HG02610 (cell line): ENCODE measurements at regions not wholly inside any gene's neighbourhood (a gene's known extent, or its start where the extent isn't known, plus 50 kb on each side); places are given as distances from the start of the nearest gene placed in this dataset.

Experiments
- ATAC-seq: cut with Tn5 transposase; IDR thresholded peaks from one replicate; pipeline ENCODE4 v1.9.1; 2021; ENCODE audit warnings: mild to moderate bottlenecking, moderate library complexity; ENCODE audit not compliant: unreplicated experiment

DNA sequence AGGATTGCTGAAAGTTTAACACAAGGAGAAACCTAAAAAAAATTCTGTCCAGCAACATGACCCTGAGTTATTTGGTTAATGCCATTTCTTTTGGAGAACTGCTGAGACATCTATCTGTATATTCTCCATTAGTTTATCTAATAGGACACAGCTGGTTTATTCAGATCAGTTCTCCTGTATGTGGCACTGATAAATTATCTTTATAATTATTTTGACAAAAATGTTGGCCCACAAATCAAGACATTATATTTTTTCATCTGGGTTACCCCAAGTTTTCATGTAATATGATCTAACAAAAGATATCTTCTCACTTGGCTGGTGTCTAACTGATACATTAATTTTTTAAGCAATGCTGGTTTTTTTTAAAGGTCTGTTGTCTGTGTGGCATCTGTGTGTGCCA is 231.4 kb downstream of the KLF12 start:
- ATAC-seq: no peak

DNA sequence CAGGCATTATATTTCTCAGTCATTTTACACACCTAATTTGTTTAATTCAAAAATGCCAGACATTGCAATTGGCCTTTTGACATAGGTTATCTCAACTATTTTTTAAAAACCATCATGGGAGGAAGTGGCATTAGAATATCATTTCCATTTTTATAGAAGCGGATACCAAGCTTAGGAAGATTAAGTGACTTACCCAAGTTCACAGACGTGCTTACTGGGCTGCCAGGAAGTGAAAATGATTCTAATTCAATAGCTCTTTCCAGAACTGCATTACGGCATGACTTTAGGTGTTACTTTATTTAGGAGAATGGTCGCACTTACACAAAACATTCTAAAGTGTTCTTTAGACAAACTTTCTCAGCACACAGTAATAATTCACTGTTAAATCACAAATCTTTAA is 231.9 kb downstream of the KLF12 start:
- no peak for ATAC-seq

DNA sequence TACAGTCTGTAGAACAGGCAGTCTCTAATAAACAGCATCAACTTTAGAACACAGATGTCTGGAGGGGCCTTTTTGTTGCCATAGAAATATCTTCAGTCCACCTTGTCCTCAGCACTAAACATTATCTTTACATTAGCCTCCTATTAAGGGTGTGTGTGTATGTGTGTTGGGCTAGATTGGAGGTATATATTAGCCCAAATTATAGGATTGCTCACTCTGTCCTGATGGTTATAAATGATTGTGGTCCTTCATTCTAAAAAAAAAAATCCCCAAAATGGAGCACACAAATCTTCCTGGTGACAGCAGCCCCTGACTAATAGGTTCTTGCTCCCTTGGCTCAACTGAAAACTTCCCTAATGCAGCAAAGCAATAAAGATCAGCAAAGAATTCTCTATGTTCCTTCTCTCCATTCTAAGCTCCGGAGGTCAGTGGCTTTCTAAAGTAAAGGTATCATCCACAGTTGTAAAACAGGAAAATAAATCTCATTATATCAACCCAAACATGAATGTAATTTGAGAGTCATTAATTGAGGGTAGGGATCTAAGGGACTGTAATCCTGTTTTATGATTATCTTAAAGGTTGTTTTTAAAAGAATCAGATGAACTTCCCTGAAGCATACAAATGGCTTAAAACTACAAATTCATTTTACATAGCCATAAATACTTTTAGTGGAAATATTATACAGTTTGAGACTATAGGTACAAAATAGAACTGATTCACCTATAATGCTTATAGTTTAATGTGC is 232.7 kb downstream of the KLF12 start:
- ATAC-seq: no peak

DNA sequence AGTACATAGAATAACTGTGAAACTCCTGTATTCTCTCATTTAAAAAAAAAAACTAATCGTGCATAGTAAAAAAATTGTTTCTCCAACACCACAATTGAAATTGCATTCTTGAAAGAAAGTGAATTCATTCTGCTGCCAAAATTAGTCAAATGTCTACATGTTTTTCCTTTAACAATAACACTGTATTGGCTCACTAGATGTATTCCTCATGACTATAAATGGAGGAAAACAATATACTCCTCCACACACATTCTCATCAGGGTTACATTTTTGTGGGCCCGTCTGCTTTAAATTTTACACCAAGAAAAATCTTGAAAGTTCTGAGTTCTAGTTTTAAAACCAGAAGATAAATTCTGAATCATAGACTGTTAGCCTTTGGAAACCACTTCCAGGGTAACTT is 233.6 kb downstream of the KLF12 start:
- no peak for ATAC-seq

DNA sequence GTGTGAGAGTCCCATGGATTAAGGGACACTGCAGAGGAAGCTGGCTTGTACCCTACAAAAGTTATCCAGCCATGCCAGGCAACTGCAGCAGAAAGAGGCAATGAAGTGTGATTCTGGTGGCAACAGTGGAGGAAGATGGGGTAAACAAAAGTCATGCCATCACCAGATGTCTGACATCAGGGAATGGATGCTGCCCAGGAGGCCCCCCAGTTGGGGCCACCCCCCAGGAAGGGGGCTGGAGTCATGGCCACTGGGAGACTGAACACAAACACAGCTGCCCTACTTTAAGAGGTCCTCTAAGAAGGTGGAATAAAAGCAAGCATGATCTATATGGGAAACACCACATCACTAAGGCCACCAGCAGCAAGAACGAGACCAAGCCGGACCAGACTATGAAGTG is 235.3 kb downstream of the KLF12 start:
- no peak for ATAC-seq

DNA sequence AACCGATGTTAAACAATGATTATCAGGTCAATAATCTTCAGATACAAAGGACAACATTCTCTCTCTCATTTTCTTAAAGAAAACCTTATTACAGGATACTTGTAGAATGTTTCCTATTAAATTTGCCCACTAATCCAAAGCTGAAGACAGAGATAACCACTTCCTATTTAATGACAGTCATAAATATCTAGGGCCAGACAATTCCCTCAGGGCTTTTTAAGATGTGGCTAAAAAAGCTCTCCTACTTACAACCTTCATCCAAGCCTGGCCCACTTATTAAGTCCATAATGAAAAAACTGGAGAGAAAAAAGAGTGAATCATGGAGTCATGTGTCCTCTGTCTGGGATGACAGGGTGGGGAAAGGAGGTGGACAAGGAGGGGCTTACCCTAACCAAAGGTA is 235.9 kb downstream of the KLF12 start:
- ATAC-seq: no peak

DNA sequence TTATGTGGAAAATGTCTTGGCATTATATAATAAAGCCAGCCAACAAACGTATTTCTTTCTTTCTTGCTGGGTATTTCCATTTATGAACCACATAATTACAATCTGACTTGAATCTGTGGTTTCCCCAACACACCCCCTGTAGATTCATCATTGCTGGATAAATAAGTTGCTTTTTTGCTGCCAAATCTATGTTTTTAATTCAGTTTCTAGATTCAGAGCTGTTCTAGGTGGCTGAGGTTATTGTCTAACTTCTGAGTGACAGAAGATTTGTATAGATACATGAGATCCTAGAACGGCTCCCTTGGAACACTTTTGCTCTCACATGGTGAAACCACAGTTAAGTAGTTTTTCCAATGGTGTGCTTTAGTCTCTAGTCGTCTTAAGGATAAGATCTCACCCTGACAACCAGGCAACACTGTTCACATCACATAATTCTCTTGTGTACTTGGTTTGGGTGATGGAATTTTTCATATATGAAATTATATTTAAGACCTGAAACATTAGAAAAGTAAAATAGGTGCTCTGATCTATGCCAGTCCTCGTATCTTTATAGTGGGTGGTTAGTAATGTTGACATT is 239.1 kb downstream of the KLF12 start:
- ATAC-seq: no peak

DNA sequence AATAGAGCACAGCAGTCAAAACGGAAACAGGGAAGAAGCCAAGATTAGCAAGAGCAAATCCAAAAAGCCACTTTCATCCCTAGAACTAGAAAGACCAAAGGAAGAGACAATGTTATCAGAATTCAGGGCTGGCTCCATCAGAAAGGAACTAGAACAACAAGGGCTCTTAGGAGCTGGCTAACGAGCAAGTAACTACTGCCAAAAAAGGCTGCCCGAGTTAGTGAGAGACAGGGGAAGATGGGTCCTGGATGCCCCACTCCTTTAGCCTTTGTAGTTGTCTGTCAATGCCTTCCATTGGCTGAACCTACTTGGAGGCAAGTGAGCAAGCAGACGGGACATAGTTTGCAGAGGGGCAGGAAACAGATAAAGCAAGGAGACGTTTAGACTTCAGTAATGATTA is 240.4 kb downstream of the KLF12 start:
- no peak for ATAC-seq

DNA sequence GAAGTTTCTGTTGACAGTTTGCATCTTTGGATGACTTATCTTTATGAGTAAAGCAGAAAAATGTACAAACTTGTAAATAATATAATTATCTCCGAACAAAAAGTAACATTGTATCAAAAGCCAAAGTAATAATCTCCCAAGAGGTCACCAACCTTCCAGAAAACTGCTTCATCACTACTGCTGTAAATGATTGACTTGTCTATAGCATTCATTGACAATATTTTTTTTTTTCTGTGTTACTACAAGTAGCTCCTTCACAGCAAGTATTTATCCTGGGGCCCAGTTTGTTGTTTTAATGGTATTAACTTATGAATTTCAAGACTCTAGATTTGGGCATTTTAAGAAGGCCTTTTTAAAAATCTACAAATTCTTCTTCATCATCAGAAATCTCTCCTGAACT is 242.4 kb downstream of the KLF12 start:
- ATAC-seq: no peak

DNA sequence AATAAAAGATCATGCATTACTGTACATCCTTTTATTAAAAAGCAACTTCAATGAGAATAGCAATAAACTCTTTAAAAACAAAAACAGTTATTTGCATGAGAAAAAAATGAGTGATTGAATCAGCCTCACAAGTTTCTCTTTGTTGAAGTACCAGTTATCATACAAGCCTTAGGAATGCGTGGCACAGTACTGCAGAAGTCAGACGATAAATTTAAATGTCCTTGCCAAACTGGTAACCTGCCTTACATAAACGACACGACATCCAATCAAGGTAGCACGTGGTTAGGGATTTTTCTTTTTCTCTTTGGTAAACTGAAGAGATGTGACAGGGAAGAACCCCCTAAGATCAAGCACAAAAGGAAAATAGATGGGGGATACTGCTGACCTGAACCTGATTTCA is 251.0 kb downstream of the KLF12 start:
- ATAC-seq: no peak

DNA sequence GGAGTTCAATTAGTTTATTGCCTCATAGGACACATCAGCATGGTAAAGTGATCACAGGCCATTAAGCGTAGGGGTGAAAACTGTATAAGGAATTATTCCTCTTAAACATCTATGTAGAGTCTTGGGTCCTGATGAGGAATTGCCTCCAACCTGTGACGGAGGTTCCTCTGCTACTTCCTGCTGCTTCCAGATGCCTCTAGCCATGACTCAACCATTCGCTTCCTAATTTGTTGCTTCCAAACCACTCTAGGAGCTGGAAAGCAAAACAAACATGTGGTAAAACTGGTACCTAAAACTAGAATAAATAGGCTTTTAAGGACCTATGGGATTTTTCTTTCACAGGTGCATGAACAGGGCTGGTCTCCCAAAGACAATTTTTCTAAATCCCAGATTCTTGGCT is 253.8 kb downstream of the KLF12 start:
- no peak for ATAC-seq

DNA sequence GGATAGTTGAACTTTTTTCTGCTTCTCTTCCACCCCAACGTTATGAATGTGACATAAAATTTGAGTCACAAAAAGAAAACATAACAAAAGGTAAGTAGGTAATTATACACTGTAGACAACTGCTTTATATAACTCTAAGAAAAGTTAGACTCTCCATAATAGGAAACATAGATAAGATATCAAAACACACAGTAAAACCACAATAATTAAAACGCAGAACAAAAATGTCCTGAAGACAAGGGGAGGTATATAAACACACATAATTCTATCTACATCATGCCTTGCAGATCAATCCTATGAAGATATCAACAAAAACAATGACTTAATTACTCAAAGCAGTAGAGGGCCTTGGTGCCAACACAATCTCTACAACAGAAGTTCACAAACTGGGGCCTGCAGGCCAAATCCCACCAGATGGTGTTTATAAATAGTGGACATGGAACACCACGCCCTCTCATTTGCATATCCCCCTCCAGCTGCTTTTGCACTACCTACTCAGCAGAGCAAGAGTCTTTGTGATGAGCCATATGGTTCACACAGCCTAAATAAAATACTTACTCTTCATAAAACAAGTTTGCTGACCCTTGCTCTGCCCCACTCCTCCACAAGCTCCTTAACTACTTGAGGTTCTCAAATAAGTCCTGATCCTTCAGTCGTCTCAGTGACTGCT is 254.7 kb downstream of the KLF12 start:
- ATAC-seq: no peak

DNA sequence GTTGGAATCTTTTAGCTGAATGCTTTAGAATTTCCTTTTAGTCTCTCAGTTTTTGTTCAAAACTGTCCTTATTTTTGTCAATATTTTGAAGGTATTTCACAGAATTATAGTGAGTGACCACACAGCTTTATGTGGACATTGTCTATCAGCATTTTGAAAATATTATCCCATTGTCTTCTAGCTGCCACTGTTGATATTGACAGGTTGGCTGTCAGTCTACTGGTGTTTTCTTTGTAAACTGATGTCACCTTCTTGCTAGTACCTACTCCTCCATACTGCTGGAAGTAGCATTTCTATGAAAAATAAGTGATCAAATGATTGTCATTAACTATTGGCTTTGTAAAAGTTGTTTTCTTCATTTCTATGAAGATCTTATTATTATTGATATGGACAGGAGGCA is 256.8 kb downstream of the KLF12 start:
- no peak for ATAC-seq

DNA sequence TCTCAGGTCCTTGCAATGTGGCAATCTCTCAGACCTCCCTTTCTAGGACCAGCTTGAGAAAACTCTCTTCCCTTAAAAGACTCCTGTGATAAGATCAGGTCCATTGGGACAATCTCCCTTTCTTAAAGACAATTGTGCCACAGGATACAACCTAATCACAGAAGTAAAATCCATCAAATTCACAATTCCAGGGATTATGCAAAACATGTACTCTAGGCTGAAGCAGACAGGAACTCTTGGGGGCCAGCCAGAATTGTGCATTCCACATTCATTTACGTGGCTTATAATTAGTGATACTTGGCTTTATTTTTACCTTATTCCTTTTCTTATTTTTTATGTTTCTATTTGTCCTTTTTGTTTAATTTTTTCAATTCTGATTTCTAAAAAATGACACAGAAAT is 257.9 kb downstream of the KLF12 start:
- no peak for ATAC-seq

DNA sequence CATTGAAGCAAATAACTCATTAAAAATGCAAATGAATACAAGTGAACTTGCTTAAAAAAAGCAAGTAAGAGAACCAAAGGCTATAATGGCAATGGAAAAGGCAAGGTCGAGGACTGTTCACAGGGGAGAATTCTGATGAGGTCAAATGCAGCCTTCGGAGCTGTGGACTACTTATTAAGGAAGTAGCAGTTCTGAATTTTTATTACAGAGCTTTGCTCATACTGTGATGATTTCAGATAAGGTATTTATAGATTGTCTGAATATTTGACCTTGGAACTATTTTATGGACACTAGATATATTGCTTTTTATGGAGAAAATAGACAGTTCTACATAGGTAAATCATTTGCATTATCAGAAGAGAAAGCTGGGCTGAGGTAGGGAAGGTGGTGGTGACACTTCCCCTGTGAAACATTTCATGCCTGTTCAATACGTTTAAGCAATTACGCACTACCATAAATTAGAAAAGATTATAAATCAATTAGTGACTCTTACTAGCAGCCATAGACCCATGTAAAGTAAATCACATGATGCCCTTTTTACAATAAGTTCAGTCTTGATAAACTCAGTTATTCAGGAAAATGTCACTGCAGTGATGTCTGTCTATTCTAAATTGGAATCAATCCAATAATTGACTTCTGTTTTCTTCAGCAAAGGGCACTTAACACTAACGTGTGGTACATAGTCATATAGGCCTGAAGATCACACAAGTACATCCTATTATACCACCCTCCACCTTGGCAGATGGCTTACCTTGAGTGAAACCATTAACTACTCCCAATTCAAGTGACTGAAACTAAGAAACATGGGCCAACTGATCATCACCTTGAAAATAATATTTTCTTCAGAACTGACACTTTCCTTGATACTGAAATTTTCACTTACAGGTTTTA is 260.0 kb downstream of the KLF12 start:
- no peak for ATAC-seq

DNA sequence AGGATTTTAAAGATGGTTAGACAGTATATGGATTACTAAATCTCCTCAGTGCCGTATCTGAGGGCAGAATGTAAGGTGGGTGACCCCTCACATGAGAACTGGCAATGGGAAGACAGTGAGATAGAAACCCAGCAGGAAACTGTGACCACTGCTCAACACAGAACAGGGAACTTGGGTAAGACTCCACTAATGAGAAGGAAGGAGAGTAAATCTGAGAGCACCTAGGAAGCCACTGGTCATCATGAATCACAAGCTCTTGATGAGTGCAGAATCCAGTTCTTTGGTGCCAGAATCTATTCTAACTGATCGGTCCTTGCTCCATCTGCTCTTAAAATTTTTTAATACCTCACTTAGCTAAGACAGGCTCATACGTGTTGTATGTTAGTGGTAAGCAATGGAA is 261.8 kb downstream of the KLF12 start:
- peak; percentile 43 for ATAC-seq

DNA sequence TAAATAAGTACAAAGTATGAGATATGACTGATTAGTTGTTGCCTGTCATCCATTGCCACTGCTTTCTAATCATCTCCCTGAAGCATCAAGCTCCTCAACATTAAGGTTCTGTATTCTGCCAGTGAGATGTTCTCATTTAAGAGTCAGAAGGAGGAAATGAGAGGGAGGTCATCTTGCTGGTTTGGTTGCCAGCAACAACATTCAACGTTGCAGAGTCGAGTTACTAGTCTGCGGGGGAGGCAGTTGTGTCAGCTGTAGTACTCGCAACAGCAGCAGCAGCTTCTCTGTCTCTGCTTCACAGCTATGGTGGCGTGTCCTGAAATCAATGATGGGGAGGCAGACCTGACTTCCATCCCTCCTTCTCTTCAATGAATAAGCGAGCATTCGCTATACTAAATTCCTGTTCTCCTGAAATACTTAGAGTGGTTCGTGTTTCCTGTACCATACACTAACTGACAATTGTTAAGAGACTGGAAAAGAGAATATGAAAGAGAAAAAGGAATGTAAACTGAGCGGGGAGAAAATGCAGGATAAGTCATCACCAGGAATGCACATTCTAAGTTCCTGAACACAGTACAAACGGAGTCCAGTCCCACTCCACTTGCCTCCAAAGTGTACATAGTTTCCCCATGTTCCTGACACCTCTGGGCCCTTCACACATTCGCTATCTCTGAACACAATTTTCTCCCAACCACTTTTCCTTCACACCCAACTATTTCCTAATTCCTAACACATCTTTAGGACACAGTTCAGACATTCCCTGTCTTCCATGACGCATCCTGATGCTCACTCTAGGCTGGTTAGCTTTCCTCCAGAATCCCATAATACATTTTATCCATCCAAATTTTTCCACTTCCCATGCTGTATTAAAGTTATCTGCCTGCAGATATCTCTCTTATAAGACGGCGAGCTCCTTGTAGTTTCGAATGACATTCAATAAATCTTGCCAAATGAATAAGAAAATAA is 263.0 kb downstream of the KLF12 start:
- ATAC-seq: no peak

DNA sequence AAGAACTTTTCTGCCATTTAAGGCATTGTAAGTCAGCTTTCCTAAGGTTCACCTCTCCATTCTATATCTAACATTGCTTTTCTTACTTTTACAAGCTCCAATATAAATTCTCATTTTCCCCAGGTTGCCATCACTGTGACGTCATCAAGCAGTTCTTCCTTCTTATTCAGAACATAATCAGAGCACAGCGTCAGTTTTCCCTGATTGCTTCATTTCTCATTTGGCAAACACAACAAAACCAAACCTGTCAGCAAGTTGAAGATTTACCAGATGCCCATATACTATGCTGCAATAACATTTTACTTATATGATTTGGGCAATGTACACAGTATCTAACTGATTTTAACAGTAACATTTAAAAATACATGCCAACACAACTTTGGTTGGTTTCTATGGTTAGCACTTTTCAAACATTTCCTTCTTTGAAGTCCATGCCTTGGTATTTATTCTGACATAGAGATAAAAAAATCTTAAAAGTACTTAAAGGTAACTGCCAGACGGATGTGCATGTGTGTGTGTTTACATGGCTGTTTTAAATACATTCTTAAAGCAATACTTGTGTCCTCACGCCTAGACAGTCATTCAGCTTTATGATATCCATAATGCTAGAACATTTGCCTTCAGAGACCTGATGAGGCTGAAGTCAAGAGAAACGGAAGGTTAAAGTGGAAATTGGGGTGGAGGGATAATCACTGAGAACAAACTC is 264.0 kb downstream of the KLF12 start:
- ATAC-seq: no peak

DNA sequence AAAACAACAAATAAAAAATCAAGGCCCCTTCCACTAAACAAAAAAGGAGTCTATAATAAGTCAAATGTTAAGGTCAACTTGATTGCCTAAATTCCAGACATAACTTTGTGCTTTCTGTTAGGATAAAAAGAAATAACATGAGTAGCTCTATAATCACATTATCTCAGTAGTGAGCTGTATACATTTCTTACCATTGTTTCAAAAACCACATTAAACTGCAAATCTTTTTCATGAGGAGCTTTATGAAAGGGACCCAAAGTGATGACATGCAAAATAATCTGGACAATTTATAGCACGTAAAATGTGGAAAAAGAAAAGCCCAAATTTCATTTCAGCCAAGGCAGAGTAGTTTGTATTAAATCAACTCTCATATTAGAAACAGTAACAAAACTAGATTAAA is 269.2 kb downstream of the KLF12 start:
- no peak for ATAC-seq

DNA sequence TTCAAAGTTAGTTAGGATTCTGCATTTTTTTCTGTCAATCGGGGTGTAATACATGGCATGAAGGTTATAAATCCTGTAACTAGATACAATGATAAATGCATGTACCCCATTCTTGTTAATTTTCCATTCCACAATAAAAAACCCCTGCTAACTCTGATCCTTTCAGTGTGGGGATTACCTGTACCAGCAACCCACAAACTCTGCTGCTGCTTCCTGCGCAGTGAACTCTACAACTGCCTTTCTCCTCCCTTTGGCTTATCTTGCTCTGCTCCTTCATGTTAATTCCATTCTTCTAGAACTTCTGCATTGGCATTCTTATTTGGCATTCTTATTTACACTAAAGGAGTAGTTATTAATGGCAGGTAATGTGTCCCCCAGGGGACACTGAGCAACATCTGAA is 273.1 kb downstream of the KLF12 start:
- no peak for ATAC-seq
